ENCODE measurements at regions not wholly inside any gene's neighbourhood (a gene's known extent, or its start where the extent isn't known, plus 50 kb on each side); places are given as distances from the start of the nearest gene placed in this dataset.

DNA sequence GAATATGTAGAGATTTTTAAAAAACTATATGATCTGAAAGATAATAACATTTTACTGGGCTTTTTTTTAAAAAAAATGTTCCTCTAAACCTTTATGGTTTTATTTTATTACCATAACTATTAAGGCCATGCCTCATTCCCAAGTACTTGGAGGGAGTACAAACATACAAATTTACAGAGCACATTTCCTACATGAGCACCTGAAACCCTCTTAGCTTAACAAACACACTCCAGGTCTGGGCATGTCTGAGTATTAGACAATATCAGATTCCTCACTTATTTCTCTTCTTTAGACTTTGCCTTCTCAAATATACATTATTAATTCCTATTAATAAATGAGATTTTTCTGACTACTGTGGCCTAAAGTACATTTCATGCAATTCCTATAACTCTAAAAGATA lies 319.2 kb downstream of the SLCO4C1 start:
- no peak for DNase-seq
- Mint-ChIP-seq H3K4me3 (ENCODE audit: unreplicated experiment) (no peak overlapping the region), H3K9me3 (ENCODE audit: unreplicated experiment) (no peaks in the 10 kb centered on the region), H3K27ac (ENCODE audit: unreplicated experiment) (no peak overlapping the region), H3K4me1 (ENCODE audit: low read depth, unreplicated experiment) (no peaks in the 10 kb centered on the region), H3K27me3 (ENCODE audit: unreplicated experiment) (no peaks in the 10 kb centered on the region), H3K36me3 (ENCODE audit: unreplicated experiment) (no peaks in the 10 kb centered on the region)
- TF ChIP-seq, protein P1, sequence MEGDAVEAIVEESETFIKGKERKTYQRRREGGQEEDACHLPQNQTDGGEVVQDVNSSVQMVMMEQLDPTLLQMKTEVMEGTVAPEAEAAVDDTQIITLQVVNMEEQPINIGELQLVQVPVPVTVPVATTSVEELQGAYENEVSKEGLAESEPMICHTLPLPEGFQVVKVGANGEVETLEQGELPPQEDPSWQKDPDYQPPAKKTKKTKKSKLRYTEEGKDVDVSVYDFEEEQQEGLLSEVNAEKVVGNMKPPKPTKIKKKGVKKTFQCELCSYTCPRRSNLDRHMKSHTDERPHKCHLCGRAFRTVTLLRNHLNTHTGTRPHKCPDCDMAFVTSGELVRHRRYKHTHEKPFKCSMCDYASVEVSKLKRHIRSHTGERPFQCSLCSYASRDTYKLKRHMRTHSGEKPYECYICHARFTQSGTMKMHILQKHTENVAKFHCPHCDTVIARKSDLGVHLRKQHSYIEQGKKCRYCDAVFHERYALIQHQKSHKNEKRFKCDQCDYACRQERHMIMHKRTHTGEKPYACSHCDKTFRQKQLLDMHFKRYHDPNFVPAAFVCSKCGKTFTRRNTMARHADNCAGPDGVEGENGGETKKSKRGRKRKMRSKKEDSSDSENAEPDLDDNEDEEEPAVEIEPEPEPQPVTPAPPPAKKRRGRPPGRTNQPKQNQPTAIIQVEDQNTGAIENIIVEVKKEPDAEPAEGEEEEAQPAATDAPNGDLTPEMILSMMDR (IDR thresholded peaks at IDR 0.05; ENCODE audit: partially characterized antibody, unreplicated experiment): no peak

DNA sequence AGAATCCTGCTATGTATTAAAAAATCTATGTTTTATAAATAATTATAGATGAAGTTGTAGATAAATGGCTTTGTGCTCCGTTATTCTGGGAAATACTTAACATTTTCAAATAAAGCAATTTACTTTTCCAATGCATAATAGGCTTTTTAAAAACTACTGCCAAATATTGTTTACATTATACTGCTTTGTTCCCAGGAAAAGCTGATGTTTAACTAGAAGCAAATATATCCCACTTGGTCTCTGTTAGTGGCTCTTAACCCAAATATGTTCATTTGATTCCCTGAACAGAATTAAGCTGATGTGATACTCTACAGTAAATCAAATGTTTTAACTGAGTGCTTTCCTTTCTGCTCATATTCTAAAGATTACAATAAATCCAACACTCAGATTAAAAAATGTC lies 326.3 kb downstream of the SLCO4C1 start:
- H3K27ac Mint-ChIP-seq (ENCODE audit: unreplicated experiment): no peak overlapping the region

DNA sequence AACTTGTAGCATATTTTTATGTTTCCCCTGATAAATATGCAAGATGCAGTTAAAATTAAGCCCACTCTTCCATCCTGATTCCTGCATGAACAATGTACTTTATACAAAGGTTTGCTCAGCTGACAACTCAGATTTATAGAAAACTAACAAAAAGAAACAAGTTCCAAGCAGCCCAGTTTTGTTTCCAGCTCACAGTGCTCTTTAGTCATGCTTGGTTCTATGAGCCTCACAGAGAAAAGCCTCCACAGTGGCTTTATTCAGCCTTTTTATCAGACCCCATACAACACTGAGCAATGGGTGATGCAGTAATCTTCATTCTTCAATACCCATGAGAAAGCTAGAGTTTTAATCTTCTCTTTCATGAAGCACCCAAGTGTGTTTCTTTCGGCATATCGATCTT lies 329.6 kb downstream of the SLCO4C1 start:
- H3K9me3 Mint-ChIP-seq (ENCODE audit: unreplicated experiment): no peaks in the 10 kb centered on the region
- no peak for DNase-seq
- H3K4me3 Mint-ChIP-seq (ENCODE audit: unreplicated experiment): no peak overlapping the region
- H3K36me3 Mint-ChIP-seq (ENCODE audit: unreplicated experiment): no peaks in the 10 kb centered on the region
- TF ChIP-seq, protein P1 (IDR thresholded peaks at IDR 0.05; ENCODE audit: partially characterized antibody, unreplicated experiment): no peak
- no peaks in the 10 kb centered on the region for H3K27me3 Mint-ChIP-seq (ENCODE audit: unreplicated experiment)
- no peak overlapping the region for H3K27ac Mint-ChIP-seq (ENCODE audit: unreplicated experiment)
- no peaks in the 10 kb centered on the region for H3K4me1 Mint-ChIP-seq (ENCODE audit: low read depth, unreplicated experiment)

More for the DNA sequence above, 326.3 kb downstream of the SLCO4C1 start:
- DNase-seq: no peak
- TF ChIP-seq, protein P1 (IDR thresholded peaks at IDR 0.05; ENCODE audit: partially characterized antibody, unreplicated experiment): no peak
- Mint-ChIP-seq H3K9me3 (ENCODE audit: unreplicated experiment) (no peaks in the 10 kb centered on the region), H3K27me3 (ENCODE audit: unreplicated experiment) (no peaks in the 10 kb centered on the region), H3K4me1 (ENCODE audit: low read depth, unreplicated experiment) (no peaks in the 10 kb centered on the region), H3K4me3 (ENCODE audit: unreplicated experiment) (no peak overlapping the region), H3K36me3 (ENCODE audit: unreplicated experiment) (no peaks in the 10 kb centered on the region)

DNA sequence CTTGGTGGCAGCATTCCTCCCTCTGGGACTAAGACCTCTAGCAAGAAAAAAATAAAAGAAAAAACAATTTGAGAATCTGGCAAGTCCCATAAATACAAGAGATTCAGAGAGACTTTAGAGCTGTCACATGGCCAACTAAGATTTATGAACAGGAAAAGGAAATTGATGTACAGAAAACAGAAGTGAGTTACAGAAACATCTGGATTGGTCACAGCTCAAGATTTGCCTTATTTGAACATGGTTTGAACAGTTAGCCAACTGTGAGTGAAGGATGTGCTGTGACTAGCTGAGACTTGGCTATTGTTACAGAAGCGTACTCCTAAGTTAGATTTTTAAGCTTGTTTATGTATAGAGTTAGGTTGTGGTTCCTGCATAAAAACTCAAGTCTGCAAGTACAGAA lies 340.2 kb downstream of the SLCO4C1 start:
- Mint-ChIP-seq H3K4me1 (ENCODE audit: low read depth, unreplicated experiment) (no peaks in the 10 kb centered on the region), H3K9me3 (ENCODE audit: unreplicated experiment) (peaks cover 3% of the 10 kb centered on the region), H3K4me3 (ENCODE audit: unreplicated experiment) (no peak overlapping the region), H3K27ac (ENCODE audit: unreplicated experiment) (no peak overlapping the region), H3K27me3 (ENCODE audit: unreplicated experiment) (no peaks in the 10 kb centered on the region), H3K36me3 (ENCODE audit: unreplicated experiment) (no peaks in the 10 kb centered on the region)
- no peak for DNase-seq
- TF ChIP-seq, protein P1 (IDR thresholded peaks at IDR 0.05; ENCODE audit: partially characterized antibody, unreplicated experiment): no peak

DNA sequence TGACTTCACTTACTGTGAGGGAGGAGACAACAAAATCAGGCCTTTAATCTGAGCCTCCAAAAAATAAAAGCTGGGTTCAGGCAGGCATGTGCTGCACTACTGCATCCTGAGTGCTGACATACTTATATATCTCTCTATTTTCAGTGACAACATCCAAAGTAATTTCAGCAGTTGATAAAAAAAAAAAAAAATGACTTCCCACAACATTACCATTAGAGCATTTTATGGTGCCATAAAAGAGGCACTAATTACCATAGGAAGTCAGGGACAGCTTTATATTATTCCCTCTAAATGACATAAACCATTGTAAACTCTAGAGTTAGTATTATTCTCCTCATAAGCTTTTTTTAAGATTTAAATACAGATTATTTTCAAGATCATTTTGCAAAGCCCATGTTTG lies 346.1 kb downstream of the SLCO4C1 start:
- TF ChIP-seq, protein P1 (IDR thresholded peaks at IDR 0.05; ENCODE audit: partially characterized antibody, unreplicated experiment): no peak
- H3K4me1 Mint-ChIP-seq (ENCODE audit: low read depth, unreplicated experiment): no peaks in the 10 kb centered on the region
- no peak for DNase-seq
- H3K27me3 Mint-ChIP-seq (ENCODE audit: unreplicated experiment): no peaks in the 10 kb centered on the region
- no peak overlapping the region for H3K27ac Mint-ChIP-seq (ENCODE audit: unreplicated experiment)
- no peaks in the 10 kb centered on the region for H3K36me3 Mint-ChIP-seq (ENCODE audit: unreplicated experiment)
- no peak overlapping the region for H3K4me3 Mint-ChIP-seq (ENCODE audit: unreplicated experiment)
- H3K9me3 Mint-ChIP-seq (ENCODE audit: unreplicated experiment): no peaks in the 10 kb centered on the region

Measured in glutamatergic neuron (in vitro differentiated cells).